ENCODE measurements at regions not wholly inside any gene's neighbourhood (a gene's known extent, or its start where the extent isn't known, plus 50 kb on each side); places are given as distances from the start of the nearest gene placed in this dataset.

DNA sequence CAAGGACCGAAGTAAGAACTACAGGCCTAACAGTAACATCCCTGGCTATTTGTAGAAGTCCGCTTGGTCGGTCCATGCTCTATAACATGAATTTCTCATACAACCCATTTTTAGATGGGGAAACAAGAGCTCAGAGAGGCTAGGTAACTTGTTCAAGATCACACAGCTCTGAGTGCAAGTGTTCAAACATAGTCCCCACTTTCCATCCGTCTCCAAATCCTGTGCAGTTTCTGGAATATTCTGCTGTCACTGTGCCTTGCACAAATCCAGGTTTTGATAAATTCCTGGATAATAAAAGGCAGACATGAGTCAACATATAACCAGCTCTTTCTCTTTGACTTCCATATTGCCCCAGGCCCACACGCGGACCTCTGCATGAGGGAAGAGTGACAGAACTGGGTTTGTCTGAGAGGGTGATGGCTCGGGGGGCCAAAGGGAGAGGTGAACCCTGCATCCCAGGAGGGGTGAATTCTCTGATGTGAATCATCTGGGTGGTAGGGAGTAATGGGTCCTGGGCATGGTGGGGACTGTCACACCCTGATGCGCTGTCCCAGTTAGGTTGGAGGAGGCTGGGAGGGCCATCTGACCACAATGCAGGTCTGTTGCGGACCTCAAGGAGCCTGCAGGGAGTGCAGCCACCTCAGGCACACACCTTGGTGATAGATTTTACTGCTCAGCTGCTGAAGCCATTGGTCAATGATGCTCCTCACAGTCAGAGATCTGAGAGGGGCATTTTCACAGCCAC, 162.2 kb downstream of the SMAD6 start:
- H3K4me1 ChIP-seq (ENCODE audit: control insufficient read depth, insufficient read depth, low read length, poor library complexity, severe bottlenecking) = no peaks in the 10 kb centered on the region
- H3K36me3 Mint-ChIP-seq = no peaks in the 10 kb centered on the region
- peaks cover 0 to 4% (median 2%) of the 10 kb centered on the region in 4 donors for H3K4me1 Mint-ChIP-seq
- peaks cover 14% of the 10 kb centered on the region for H3K27me3 ChIP-seq (ENCODE audit: control insufficient read depth, insufficient read depth, low read length)
- no peak overlapping the region for H3K4me3 ChIP-seq (ENCODE audit: low read depth, low read length)
- peak overlapping the region in 1 of 3 donors; percentile 84 for H3K27ac Mint-ChIP-seq
- peaks cover 39% of the 10 kb centered on the region for H3K27me3 Mint-ChIP-seq
- no peaks in the 10 kb centered on the region for H3K36me3 ChIP-seq (ENCODE audit: control insufficient read depth, insufficient read depth, low read length)
- ATAC-seq (ENCODE audit: low read depth in 2 of 2) = no peak
- no peak overlapping the region for H3K27ac ChIP-seq (ENCODE audit: insufficient read depth, low read length, poor library complexity, severe bottlenecking)
- no peaks in the 10 kb centered on the region for H3K9me3 ChIP-seq (ENCODE audit: control insufficient read depth in 2 of 2, low read length in 2 of 2)
- DNase-seq = no peak
- H3K4me3 Mint-ChIP-seq = peak overlapping the region in 1 of 4 donors; percentile 2
- no peaks in the 10 kb centered on the region for H3K9me3 Mint-ChIP-seq

DNA sequence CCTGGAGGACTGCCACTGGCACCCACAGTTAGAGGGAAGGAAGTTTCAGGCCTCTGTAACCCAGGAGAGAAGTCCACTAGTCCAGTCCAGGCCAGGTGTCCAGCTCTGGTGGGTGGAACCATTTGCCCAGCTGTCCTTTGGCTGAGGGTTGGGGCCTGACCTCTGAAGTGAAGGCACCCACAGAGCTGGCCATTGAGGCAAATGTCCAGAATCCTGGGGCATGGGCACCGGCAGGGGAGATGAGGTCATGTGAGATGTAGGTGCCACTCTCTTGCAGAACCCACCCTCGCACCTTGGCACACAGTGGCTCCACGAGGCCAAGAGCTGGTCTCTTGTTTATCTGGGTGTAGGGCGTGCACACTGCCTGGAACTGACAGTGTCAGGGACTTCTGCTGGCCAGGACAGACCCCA, 162.8 kb downstream of the SMAD6 start:
- Histone ChIP-seq H3K9me3 (ENCODE audit: control insufficient read depth in 2 of 2, low read length in 2 of 2) (no peaks in the 10 kb centered on the region), H3K27ac (ENCODE audit: insufficient read depth, low read length, poor library complexity, severe bottlenecking) (no peak overlapping the region), H3K27me3 (ENCODE audit: control insufficient read depth, insufficient read depth, low read length) (peaks cover 19% of the 10 kb centered on the region), H3K4me3 (ENCODE audit: low read depth, low read length) (no peak overlapping the region), H3K36me3 (ENCODE audit: control insufficient read depth, insufficient read depth, low read length) (no peaks in the 10 kb centered on the region), H3K4me1 (ENCODE audit: control insufficient read depth, insufficient read depth, low read length, poor library complexity, severe bottlenecking) (no peaks in the 10 kb centered on the region)
- no peak for ATAC-seq (ENCODE audit: low read depth in 2 of 2)
- H3K9me3 Mint-ChIP-seq = no peaks in the 10 kb centered on the region
- H3K36me3 Mint-ChIP-seq = no peaks in the 10 kb centered on the region
- H3K4me3 Mint-ChIP-seq = no peak overlapping the region
- peaks cover 0 to 4% (median 2%) of the 10 kb centered on the region in 4 donors for H3K4me1 Mint-ChIP-seq
- peak overlapping the region in 1 of 3 donors; percentile 84 for H3K27ac Mint-ChIP-seq
- DNase-seq = no peak
- peaks cover 45% of the 10 kb centered on the region for H3K27me3 Mint-ChIP-seq

DNA sequence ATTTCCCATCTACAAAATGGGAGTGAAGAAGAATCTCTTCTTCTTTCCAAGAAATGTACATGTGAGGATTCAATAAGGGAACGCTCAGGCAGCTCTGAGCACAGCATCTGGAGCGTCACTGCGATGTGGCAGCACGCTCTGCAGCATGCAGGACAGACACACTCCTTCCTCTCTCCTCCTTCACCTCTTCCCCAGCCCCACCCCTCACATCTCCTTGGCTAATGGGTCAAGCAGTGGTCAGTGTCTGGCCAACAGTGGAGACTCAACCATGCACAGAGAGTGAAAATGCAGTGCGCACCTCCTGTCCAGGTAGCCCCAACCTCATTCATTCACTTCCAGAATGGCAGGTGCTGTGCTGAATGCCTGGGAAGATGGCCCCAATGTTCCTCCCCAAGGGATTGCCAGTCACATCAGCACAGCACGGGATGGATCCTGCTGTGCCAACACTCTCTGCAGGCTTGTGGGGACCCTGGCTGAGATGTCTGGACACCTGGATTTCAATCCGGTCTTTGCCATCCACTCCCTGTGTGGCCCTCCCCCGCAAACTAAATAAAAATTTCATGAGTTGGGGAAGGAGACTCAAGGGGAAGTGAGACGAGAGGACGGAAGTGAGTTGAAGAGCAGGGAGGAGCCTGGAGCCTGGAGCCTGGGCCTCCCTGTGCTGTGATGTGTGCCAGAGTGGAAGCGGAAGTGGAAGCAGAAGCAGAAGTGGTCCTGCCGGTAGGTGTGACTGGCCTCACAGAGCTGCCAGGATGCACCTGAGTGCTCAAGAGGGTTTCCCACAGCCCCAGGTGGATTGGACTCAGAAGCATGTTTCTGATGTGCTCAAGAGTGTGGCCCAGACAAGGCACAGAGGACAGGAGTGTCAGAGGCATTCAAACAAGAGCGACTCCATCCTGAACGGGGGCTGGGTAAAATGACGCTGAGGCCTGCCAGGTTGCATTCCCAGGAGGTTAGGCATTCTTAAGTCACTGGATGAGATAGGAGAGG, 163.9 kb downstream of the SMAD6 start:
- H3K4me3 Mint-ChIP-seq = no peak overlapping the region
- Histone ChIP-seq H3K36me3 (ENCODE audit: control insufficient read depth, insufficient read depth, low read length) (no peaks in the 10 kb centered on the region), H3K4me1 (ENCODE audit: control insufficient read depth, insufficient read depth, low read length, poor library complexity, severe bottlenecking) (no peaks in the 10 kb centered on the region), H3K27ac (ENCODE audit: insufficient read depth, low read length, poor library complexity, severe bottlenecking) (no peak overlapping the region), H3K9me3 (ENCODE audit: control insufficient read depth in 2 of 2, low read length in 2 of 2) (no peaks in the 10 kb centered on the region), H3K4me3 (ENCODE audit: low read depth, low read length) (no peak overlapping the region), H3K27me3 (ENCODE audit: control insufficient read depth, insufficient read depth, low read length) (peaks cover 24% of the 10 kb centered on the region)
- ATAC-seq (ENCODE audit: low read depth in 2 of 2) (peak; percentile 56 to 57), DNase-seq (peak in 1 of 3 donors; percentile 21)
- H3K27me3 Mint-ChIP-seq = peaks cover 45% of the 10 kb centered on the region
- no peak overlapping the region for H3K27ac Mint-ChIP-seq
- no peaks in the 10 kb centered on the region for H3K9me3 Mint-ChIP-seq
- no peaks in the 10 kb centered on the region for H3K36me3 Mint-ChIP-seq
- peaks cover 0 to 4% (median 2%) of the 10 kb centered on the region in 4 donors for H3K4me1 Mint-ChIP-seq

DNA sequence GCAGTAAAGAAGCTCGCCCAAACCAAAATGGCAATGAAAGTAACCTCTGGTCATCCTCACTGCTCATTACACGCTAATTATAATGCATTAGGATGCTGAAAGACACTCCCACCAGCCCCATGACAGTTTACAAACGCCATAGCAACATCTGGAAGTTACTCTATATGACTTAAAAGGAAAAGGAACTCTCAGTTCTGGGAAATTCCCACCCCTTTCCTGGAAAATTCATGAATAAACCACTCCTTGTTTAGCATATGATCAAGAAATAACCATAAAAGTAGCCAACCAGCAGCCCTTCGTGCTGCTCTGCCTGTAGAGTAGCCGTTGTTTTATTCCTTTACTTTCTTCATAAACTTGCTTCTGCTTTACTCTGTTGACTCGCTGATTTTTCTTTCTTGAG, 164.6 kb downstream of the SMAD6 start:
- Mint-ChIP-seq H3K27me3 (peaks cover 52% of the 10 kb centered on the region), H3K9me3 (no peaks in the 10 kb centered on the region), H3K36me3 (no peaks in the 10 kb centered on the region), H3K27ac (no peak overlapping the region), H3K4me3 (no peak overlapping the region), H3K4me1 (peaks cover 0 to 4% (median 2%) of the 10 kb centered on the region in 4 donors)
- H3K4me1 ChIP-seq (ENCODE audit: control insufficient read depth, insufficient read depth, low read length, poor library complexity, severe bottlenecking) = no peaks in the 10 kb centered on the region
- DNase-seq = no peak
- ATAC-seq (ENCODE audit: low read depth in 2 of 2) = no peak
- H3K27me3 ChIP-seq (ENCODE audit: control insufficient read depth, insufficient read depth, low read length) = peaks cover 22% of the 10 kb centered on the region
- H3K9me3 ChIP-seq (ENCODE audit: control insufficient read depth in 2 of 2, low read length in 2 of 2) = no peaks in the 10 kb centered on the region
- H3K27ac ChIP-seq (ENCODE audit: insufficient read depth, low read length, poor library complexity, severe bottlenecking) = no peak overlapping the region
- no peaks in the 10 kb centered on the region for H3K36me3 ChIP-seq (ENCODE audit: control insufficient read depth, insufficient read depth, low read length)
- H3K4me3 ChIP-seq (ENCODE audit: low read depth, low read length) = no peak overlapping the region

DNA sequence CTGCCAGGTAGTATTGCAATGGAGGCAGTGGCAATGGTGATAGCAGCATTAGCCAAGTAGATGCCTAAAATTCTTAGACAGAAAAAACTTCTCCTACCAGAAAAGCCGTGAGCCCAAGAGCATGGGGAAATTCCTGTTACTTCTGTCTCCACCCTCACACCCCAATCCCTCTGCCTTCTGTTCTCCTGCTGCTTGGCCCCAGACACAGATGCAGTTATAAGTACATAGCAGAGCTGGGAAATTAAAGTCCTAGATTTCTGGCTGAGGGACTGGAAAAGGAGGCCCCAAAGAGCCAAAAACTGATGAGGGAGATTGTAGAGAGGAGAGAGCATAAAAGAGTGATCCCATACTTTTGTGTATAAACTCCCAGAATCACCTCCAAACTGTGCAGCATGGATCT, 166.9 kb downstream of the SMAD6 start:
- no peaks in the 10 kb centered on the region for H3K4me1 Mint-ChIP-seq
- H3K4me3 Mint-ChIP-seq = no peak overlapping the region
- H3K27me3 Mint-ChIP-seq = peaks cover 40% of the 10 kb centered on the region

GRCh38 chr15:66870880-66871388, 168.9 kb downstream of the SMAD6 start:
- ATAC-seq (ENCODE audit: low read depth in 2 of 2) (no peak), DNase-seq (no peak)
- Histone ChIP-seq H3K9me3 (ENCODE audit: control insufficient read depth in 2 of 2, low read length in 2 of 2) (no peaks in the 10 kb centered on the region), H3K4me3 (ENCODE audit: low read depth, low read length) (no peak overlapping the region), H3K27ac (ENCODE audit: insufficient read depth, low read length, poor library complexity, severe bottlenecking) (no peak overlapping the region), H3K4me1 (ENCODE audit: control insufficient read depth, insufficient read depth, low read length, poor library complexity, severe bottlenecking) (no peaks in the 10 kb centered on the region), H3K27me3 (ENCODE audit: control insufficient read depth, insufficient read depth, low read length) (peaks cover 20% of the 10 kb centered on the region), H3K36me3 (ENCODE audit: control insufficient read depth, insufficient read depth, low read length) (no peaks in the 10 kb centered on the region)
- Mint-ChIP-seq H3K36me3 (no peaks in the 10 kb centered on the region), H3K9me3 (no peaks in the 10 kb centered on the region), H3K4me3 (no peak overlapping the region), H3K27me3 (peaks cover 38% of the 10 kb centered on the region), H3K27ac (no peak overlapping the region), H3K4me1 (no peaks in the 10 kb centered on the region)

More for the DNA sequence above, 166.9 kb downstream of the SMAD6 start:
- Mint-ChIP-seq H3K27ac (no peak overlapping the region), H3K9me3 (no peaks in the 10 kb centered on the region), H3K36me3 (no peaks in the 10 kb centered on the region)
- ATAC-seq (ENCODE audit: low read depth in 2 of 2) (no peak), DNase-seq (no peak)
- Histone ChIP-seq H3K27ac (ENCODE audit: insufficient read depth, low read length, poor library complexity, severe bottlenecking) (no peak overlapping the region), H3K4me3 (ENCODE audit: low read depth, low read length) (no peak overlapping the region), H3K9me3 (ENCODE audit: control insufficient read depth in 2 of 2, low read length in 2 of 2) (no peaks in the 10 kb centered on the region), H3K4me1 (ENCODE audit: control insufficient read depth, insufficient read depth, low read length, poor library complexity, severe bottlenecking) (no peaks in the 10 kb centered on the region), H3K27me3 (ENCODE audit: control insufficient read depth, insufficient read depth, low read length) (peaks cover 20% of the 10 kb centered on the region), H3K36me3 (ENCODE audit: control insufficient read depth, insufficient read depth, low read length) (no peaks in the 10 kb centered on the region)

DNA sequence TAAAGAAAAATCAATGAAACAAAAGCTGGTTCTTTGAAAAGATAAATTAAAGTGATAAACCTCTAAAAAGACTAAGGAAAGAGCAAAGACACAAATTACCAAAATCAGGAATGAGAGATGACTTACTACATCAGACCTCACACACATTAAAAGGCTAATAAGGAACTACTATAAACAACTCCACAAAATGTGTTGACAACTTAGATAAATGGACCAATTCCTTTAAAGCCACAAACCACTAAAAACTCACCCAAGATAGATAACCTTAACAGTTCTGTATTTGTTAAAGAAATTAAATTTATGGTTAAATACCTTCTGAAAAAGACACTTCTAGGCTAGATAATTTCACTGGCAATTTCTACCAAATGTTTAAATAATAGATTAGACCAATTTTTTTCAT, 170.4 kb downstream of the SMAD6 start:
- Histone ChIP-seq H3K27me3 (ENCODE audit: control insufficient read depth, insufficient read depth, low read length) (peaks cover 18% of the 10 kb centered on the region), H3K9me3 (ENCODE audit: control insufficient read depth in 2 of 2, low read length in 2 of 2) (no peaks in the 10 kb centered on the region), H3K4me3 (ENCODE audit: low read depth, low read length) (no peak overlapping the region), H3K4me1 (ENCODE audit: control insufficient read depth, insufficient read depth, low read length, poor library complexity, severe bottlenecking) (no peaks in the 10 kb centered on the region), H3K27ac (ENCODE audit: insufficient read depth, low read length, poor library complexity, severe bottlenecking) (no peak overlapping the region), H3K36me3 (ENCODE audit: control insufficient read depth, insufficient read depth, low read length) (no peaks in the 10 kb centered on the region)
- no peaks in the 10 kb centered on the region for H3K9me3 Mint-ChIP-seq
- no peak overlapping the region for H3K27ac Mint-ChIP-seq
- ATAC-seq (ENCODE audit: low read depth in 2 of 2) (no peak), DNase-seq (no peak)
- H3K4me1 Mint-ChIP-seq = no peaks in the 10 kb centered on the region
- H3K36me3 Mint-ChIP-seq = no peaks in the 10 kb centered on the region
- H3K27me3 Mint-ChIP-seq = peaks cover 35% of the 10 kb centered on the region
- H3K4me3 Mint-ChIP-seq = no peak overlapping the region

Measured in CD4-positive, CD25-positive, alpha-beta regulatory T cell (primary cell).